GM21528 (cell line): ENCODE measurements at regions not wholly inside any gene's neighbourhood (a gene's known extent, or its start where the extent isn't known, plus 50 kb on each side); places are given as distances from the start of the nearest gene placed in this dataset.

Experiments used
- ATAC-seq: cut with Tn5 transposase; IDR thresholded peaks from one replicate; pipeline ENCODE4 v1.9.1; 2021; ENCODE audit warnings: mild to moderate bottlenecking, moderate library complexity; ENCODE audit not compliant: unreplicated experiment, low FRiP score

GRCh38 chr4:138540056-138540800, 298.1 kb upstream of the SLC7A11 start:
- ATAC-seq, result no peak

GRCh38 chr4:138538743-138539142, 296.6 kb upstream of the SLC7A11 start:
- no peak for ATAC-seq

- ATAC-seq, result no peak
Observed at GRCh38 chr4:138537731-138538490, 295.8 kb upstream of the SLC7A11 start.

- ATAC-seq, result no peak
Observed at GRCh38 chr4:138535316-138535715, 293.2 kb upstream of the SLC7A11 start.

- no peak for ATAC-seq
Observed at GRCh38 chr4:138522366-138522765, 280.2 kb upstream of the SLC7A11 start.

GRCh38 chr4:138521809-138522208, 279.7 kb upstream of the SLC7A11 start:
- no peak for ATAC-seq

- ATAC-seq, result no peak
Observed at GRCh38 chr4:138519436-138519835, 277.3 kb upstream of the SLC7A11 start.

GRCh38 chr4:138513535-138513934, 271.4 kb upstream of the SLC7A11 start:
- ATAC-seq, result no peak

GRCh38 chr4:138512756-138513155, 270.6 kb upstream of the SLC7A11 start:
- ATAC-seq, result no peak

GRCh38 chr4:138510053-138510452, 267.9 kb upstream of the SLC7A11 start:
- ATAC-seq, result no peak

GRCh38 chr4:138509346-138509745, 267.2 kb upstream of the SLC7A11 start:
- ATAC-seq, result no peak

GRCh38 chr4:138507522-138507921, 265.4 kb upstream of the SLC7A11 start:
- ATAC-seq, result no peak

GRCh38 chr4:138501614-138502013, 259.5 kb upstream of the SLC7A11 start:
- ATAC-seq, result no peak

GRCh38 chr4:138500869-138501268, 258.7 kb upstream of the SLC7A11 start:
- no peak for ATAC-seq

- no peak for ATAC-seq
Observed at GRCh38 chr4:138499627-138500026, 257.5 kb upstream of the SLC7A11 start.

- no peak for ATAC-seq
Observed at GRCh38 chr4:138494931-138495330, 252.8 kb upstream of the SLC7A11 start.

GRCh38 chr4:138494116-138494515, 252.0 kb upstream of the SLC7A11 start:
- no peak for ATAC-seq

GRCh38 chr4:138492176-138492575, 250.0 kb upstream of the SLC7A11 start:
- ATAC-seq, result no peak

- ATAC-seq, result no peak
Observed at GRCh38 chr4:138488533-138488932, 246.4 kb upstream of the SLC7A11 start.

- no peak for ATAC-seq
Observed at GRCh38 chr4:138487670-138488069, 245.5 kb upstream of the SLC7A11 start.

GRCh38 chr4:138487230-138487629, 245.1 kb upstream of the SLC7A11 start:
- no peak for ATAC-seq

GRCh38 chr4:138485498-138485897, 243.3 kb upstream of the SLC7A11 start:
- ATAC-seq, result no peak
